Midbrain (tissue), 1 donor: ENCODE measurements at regions not wholly inside any gene's neighbourhood (a gene's known extent, or its start where the extent isn't known, plus 50 kb on each side); places are given as distances from the start of the nearest gene placed in this dataset.
"Not testable (repeated sequence)": the region's sequence is repeated elsewhere in the genome, so short reads cannot be mapped to it uniquely, and the experiment has no call there.

Experiments used
- DNase-seq: peaks from one replicate; lab custom pipeline; 2025; lab: John Stamatoyannopoulos, UW

GRCh38 chr1:172918478-172918877 is 132.3 kb downstream of the TNFSF18 start:
- DNase-seq = no peak

DNA sequence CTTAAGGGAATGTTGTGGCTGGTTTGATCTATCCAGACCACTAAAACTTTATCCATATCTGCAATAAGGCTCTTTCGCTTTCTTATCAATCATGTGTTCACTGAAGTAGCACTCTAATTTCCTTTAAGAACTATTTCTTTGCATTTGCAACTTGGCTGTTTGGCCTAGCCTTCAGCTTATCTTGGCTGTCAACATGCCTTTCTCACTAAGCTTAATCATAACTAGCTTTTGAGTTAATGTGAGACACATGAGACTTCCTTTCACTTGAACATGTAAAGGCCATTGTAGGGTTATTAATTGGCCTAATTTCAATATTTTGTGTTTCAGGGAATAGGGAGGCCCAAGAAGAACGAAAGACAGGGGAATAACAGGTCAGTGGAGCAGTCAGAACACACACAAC is 124.7 kb downstream of the TNFSF18 start:
- no peak for DNase-seq

GRCh38 chr1:172928412-172928811 is 122.3 kb downstream of the TNFSF18 start:
- DNase-seq = no peak

- DNase-seq = no peak
Measured at GRCh38 chr1:172929006-172929405, 121.7 kb downstream of the TNFSF18 start.

- DNase-seq = no peak
Measured at GRCh38 chr1:172930142-172930541, 120.6 kb downstream of the TNFSF18 start.

DNA sequence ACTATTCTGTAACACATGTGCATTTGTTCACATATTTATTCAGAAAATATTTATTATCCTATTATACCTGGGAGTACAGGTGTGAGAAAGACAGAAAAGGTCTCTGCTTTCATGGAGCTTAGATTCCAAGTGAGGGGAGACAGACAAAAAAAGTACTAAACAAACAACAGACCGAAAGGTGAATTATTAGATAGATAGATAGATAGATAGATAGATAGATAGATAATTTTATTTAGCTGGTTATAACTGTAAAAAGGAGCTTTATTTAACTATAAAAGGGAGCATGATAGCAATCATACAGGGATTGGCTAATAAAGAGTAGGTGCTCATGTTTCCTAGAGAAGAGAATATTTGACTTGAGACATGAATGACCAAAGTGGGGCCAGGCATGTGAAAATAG is 119.4 kb downstream of the TNFSF18 start:
- no peak for DNase-seq

GRCh38 chr1:172931761-172932160 is 119.0 kb downstream of the TNFSF18 start:
- DNase-seq = no peak

- DNase-seq = no peak
Measured at GRCh38 chr1:172932981-172933380, 117.8 kb downstream of the TNFSF18 start.

DNA sequence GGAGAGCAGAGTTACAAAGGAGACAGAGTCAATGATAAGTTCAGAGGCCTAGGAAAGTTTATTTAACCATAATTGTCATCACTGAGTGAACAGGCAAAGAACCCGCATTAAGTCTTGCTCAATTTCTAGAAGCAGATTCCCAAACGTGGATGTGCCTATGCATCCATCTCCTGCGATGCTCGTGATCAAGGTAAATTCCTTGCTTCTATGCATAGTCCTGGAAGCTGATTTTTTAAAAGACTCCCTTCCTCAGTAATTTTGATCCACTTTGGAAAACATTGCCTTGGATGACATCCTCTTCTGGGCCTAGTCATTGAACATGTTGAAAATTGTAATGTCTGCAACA is 116.4 kb downstream of the TNFSF18 start:
- DNase-seq = no peak

GRCh38 chr1:172935062-172935592 is 115.6 kb downstream of the TNFSF18 start:
- no peak for DNase-seq

- DNase-seq = no peak
Measured at GRCh38 chr1:172936088-172936645, 114.6 kb downstream of the TNFSF18 start.

GRCh38 chr1:172938681-172939080 is 112.1 kb downstream of the TNFSF18 start:
- no peak for DNase-seq

- no peak for DNase-seq
Measured at GRCh38 chr1:172939475-172939874, 111.3 kb downstream of the TNFSF18 start.

- no peak for DNase-seq
Measured at GRCh38 chr1:172940174-172940855, 110.4 kb downstream of the TNFSF18 start.

- DNase-seq = no peak
Measured at GRCh38 chr1:172941471-172941870, 109.3 kb downstream of the TNFSF18 start.

GRCh38 chr1:172941945-172942344 is 108.8 kb downstream of the TNFSF18 start:
- no peak for DNase-seq

DNA sequence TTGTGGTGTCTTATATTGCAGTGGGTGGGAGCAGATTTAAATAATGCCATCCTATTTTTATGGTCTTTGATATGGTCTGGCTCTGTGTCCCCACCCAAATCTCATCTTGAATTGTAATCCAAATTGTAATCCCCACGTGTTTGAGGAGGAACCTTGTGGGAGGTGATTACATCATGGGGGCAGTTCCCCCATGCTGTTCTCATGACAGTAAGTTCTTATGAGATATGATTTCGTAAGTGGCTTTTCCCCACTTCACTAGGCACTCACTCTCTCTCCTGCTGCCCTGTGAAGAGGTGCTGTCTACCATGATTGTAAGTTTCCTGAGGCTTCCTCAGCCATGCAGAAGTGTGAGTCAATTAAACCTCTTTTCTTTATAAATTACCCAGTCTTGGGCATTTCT is 107.6 kb downstream of the TNFSF18 start:
- DNase-seq = not testable (repeated sequence)

- DNase-seq = no peak
Measured at GRCh38 chr1:172944931-172945330, 105.8 kb downstream of the TNFSF18 start.

DNA sequence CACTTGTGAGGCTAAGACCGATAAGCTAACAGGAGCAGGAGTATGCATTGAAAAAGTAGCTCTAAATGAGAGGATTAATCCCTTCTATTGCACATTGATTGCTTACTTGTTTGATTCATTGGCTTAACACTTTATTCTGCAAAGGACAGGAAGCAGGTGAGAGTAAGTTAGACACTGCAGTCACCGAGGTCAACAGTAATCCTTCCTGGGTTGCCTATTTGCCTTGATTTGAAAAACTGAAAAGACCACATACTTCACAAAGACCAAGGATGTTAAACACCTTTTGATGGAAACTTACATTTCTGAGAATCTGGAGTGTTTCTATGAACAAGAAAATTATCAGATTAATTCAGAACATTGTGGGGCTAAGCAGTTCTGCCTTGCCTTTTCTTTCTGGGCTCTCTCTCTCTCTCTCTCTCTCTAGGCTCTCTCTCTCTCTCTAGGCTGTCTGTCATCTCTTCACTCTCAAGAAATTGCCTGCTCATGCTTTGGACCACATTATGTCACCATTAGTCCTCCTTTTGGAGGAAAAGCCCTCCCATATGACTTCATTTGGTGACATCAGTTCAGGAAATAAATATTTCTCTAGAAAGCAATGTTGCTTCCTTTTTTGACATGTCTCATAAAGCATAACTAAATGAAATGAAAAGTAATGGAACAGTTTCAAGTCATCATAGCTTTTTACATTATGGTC is 103.8 kb downstream of the TNFSF18 start:
- no peak for DNase-seq

DNA sequence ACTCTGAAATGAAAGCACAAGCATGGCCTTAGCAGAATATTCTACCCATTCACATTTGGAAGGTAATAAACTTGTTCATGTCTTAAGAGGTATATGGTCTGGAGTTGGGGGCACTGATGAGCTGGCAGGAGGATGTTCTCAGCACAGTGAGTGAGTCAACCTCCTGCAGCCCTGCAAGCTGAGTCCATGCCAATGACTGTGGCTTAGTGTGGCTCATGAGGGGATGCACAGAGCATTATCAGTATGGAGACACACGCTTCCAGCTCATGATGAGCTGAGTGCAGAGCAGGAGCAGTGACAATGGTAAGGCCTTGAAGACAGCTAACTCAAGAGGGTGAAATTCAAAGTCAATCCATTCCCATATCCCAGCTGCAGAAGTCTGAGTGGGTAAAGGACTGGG is 102.3 kb downstream of the TNFSF18 start:
- DNase-seq = no peak

GRCh38 chr1:172949096-172949495 is 101.6 kb downstream of the TNFSF18 start:
- DNase-seq = no peak

- DNase-seq = no peak
Measured at GRCh38 chr1:172950528-172950927, 100.2 kb downstream of the TNFSF18 start.

GRCh38 chr1:172951730-172952365 is 98.9 kb downstream of the TNFSF18 start:
- no peak for DNase-seq
